ENCODE measurements at regions not wholly inside any gene's neighbourhood (a gene's known extent, or its start where the extent isn't known, plus 50 kb on each side); places are given as distances from the start of the nearest gene placed in this dataset.
"Not testable (repeated sequence)": the region's sequence is repeated elsewhere in the genome, so short reads cannot be mapped to it uniquely, and the experiment has no call there.

DNA sequence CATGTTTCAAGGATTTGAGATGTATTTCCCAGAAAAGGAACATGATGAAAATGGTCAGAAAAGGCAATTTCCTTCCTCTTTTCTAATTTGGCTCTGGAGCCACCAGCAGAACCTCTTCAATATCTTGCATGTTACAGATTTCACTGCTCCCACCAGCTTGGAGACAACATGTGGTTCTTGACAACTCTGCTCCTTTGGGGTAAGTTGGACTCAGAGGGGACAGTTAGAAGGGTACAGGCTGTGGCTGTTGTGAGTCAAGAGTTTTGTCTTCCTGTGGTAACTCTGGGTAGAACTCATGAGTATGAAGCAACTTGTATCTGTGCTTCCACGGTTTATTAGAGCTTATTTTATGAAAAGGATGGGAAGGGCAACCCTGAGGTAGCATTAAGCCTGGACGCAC, 97.2 kb downstream of the FAM72C start:
- not testable (repeated sequence) for TF ChIP-seq POLR2AphosphoS5, POLR2A (IDR thresholded peaks at IDR 0.05)
- TF ChIP-seq, protein P1, sequence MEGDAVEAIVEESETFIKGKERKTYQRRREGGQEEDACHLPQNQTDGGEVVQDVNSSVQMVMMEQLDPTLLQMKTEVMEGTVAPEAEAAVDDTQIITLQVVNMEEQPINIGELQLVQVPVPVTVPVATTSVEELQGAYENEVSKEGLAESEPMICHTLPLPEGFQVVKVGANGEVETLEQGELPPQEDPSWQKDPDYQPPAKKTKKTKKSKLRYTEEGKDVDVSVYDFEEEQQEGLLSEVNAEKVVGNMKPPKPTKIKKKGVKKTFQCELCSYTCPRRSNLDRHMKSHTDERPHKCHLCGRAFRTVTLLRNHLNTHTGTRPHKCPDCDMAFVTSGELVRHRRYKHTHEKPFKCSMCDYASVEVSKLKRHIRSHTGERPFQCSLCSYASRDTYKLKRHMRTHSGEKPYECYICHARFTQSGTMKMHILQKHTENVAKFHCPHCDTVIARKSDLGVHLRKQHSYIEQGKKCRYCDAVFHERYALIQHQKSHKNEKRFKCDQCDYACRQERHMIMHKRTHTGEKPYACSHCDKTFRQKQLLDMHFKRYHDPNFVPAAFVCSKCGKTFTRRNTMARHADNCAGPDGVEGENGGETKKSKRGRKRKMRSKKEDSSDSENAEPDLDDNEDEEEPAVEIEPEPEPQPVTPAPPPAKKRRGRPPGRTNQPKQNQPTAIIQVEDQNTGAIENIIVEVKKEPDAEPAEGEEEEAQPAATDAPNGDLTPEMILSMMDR (IDR thresholded peaks at IDR 0.05) = not testable (repeated sequence)

All from breast epithelium (tissue), 3 donors.